ENCODE measurements at regions not wholly inside any gene's neighbourhood (a gene's known extent, or its start where the extent isn't known, plus 50 kb on each side); places are given as distances from the start of the nearest gene placed in this dataset.

GRCh38 chr12:94867066-94867855 is 136.2 kb downstream of the NDUFA12 start:
- TF ChIP-seq CTCF (IDR thresholded peaks at IDR 0.05): no peak

GRCh38 chr12:94864987-94865386 is 138.5 kb downstream of the NDUFA12 start:
- Histone ChIP-seq H3K4me1 (peaks cover 3% of the 10 kb centered on the region), H3K27ac (no peak overlapping the region), H3K27me3 (no peaks in the 10 kb centered on the region), H3K9me3 (no peaks in the 10 kb centered on the region), H3K36me3 (no peaks in the 10 kb centered on the region), H3K4me3 (no peak overlapping the region)
- intact Hi-C loops (cut with DNase I): no loop called here
- ATAC-seq (no peak), DNase-seq (no peak)
- no peak for TF ChIP-seq CTCF (IDR thresholded peaks at IDR 0.05)

More at GRCh38 chr12:94867066-94867855, 136.2 kb downstream of the NDUFA12 start:
- intact Hi-C loops (cut with DNase I): no loop called here
- peaks cover 5% of the 10 kb centered on the region for H3K4me1 ChIP-seq
- ATAC-seq: peak; percentile 31
- peaks cover 6% of the 10 kb centered on the region for H3K27me3 ChIP-seq
- no peaks in the 10 kb centered on the region for H3K36me3 ChIP-seq
- H3K4me3 ChIP-seq: no peak overlapping the region
- no peaks in the 10 kb centered on the region for H3K9me3 ChIP-seq
- DNase-seq: no peak
- H3K27ac ChIP-seq: no peak overlapping the region

- no peaks in the 10 kb centered on the region for H3K27me3 ChIP-seq
- TF ChIP-seq CTCF (IDR thresholded peaks at IDR 0.05): no peak
- DNase-seq (no peak), ATAC-seq (no peak)
- no peaks in the 10 kb centered on the region for H3K36me3 ChIP-seq
- H3K4me1 ChIP-seq: peaks cover 3% of the 10 kb centered on the region
- intact Hi-C loops (cut with DNase I): no loop called here
- no peak overlapping the region for H3K4me3 ChIP-seq
- H3K27ac ChIP-seq: no peak overlapping the region
- H3K9me3 ChIP-seq: no peaks in the 10 kb centered on the region
Observed at GRCh38 chr12:94863321-94864035, 140.0 kb downstream of the NDUFA12 start.

- Histone ChIP-seq H3K4me1 (peaks cover 3% of the 10 kb centered on the region), H3K27me3 (no peaks in the 10 kb centered on the region), H3K27ac (no peak overlapping the region), H3K36me3 (no peaks in the 10 kb centered on the region), H3K9me3 (no peaks in the 10 kb centered on the region), H3K4me3 (no peak overlapping the region)
- intact Hi-C loops (cut with DNase I): no loop called here
- no peak for ATAC-seq
- no peak for DNase-seq
- no peak for TF ChIP-seq CTCF (IDR thresholded peaks at IDR 0.05)
Observed at GRCh38 chr12:94862421-94862820, 141.1 kb downstream of the NDUFA12 start.

GRCh38 chr12:94856324-94856723 is 147.2 kb downstream of the NDUFA12 start:
- no peaks in the 10 kb centered on the region for H3K4me1 ChIP-seq
- H3K4me3 ChIP-seq: no peak overlapping the region
- ATAC-seq (no peak), DNase-seq (no peak)
- intact Hi-C loops (cut with DNase I): no loop called here
- TF ChIP-seq CTCF (IDR thresholded peaks at IDR 0.05): no peak
- no peak overlapping the region for H3K27ac ChIP-seq
- H3K36me3 ChIP-seq: no peaks in the 10 kb centered on the region
- no peaks in the 10 kb centered on the region for H3K27me3 ChIP-seq
- no peaks in the 10 kb centered on the region for H3K9me3 ChIP-seq

All from upper lobe of right lung (tissue), 1 donor.